NAMALWA (cell line): ENCODE measurements at regions not wholly inside any gene's neighbourhood (a gene's known extent, or its start where the extent isn't known, plus 50 kb on each side); places are given as distances from the start of the nearest gene placed in this dataset.
"Not testable (repeated sequence)": the region's sequence is repeated elsewhere in the genome, so short reads cannot be mapped to it uniquely, and the experiment has no call there.

Source experiments
- DNase-seq: peaks from one replicate; pipeline ENCODE4 v3.0.0-alpha.2; 2015; ENCODE audit warnings: low spot score

GRCh38 chr6:112659912-112660311 lies 312.8 kb downstream of the RFPL4B start:
- DNase-seq = no peak

GRCh38 chr6:112660626-112661025 lies 313.5 kb downstream of the RFPL4B start:
- no peak for DNase-seq

- no peak for DNase-seq
These were observed 316.6 kb downstream of the RFPL4B start for GRCh38 chr6:112663698-112664097.

- DNase-seq = no peak
These were observed 318.0 kb downstream of the RFPL4B start for GRCh38 chr6:112665114-112665513.

GRCh38 chr6:112665815-112666214 lies 318.7 kb downstream of the RFPL4B start:
- DNase-seq = no peak

GRCh38 chr6:112667427-112667826 lies 320.3 kb downstream of the RFPL4B start:
- DNase-seq = no peak

GRCh38 chr6:112680091-112680490 lies 333.0 kb downstream of the RFPL4B start:
- DNase-seq = no peak

GRCh38 chr6:112682071-112682470 lies 334.9 kb downstream of the RFPL4B start:
- DNase-seq = no peak

- no peak for DNase-seq
These were observed 336.0 kb downstream of the RFPL4B start for GRCh38 chr6:112683106-112683505.

GRCh38 chr6:112683926-112684325 lies 336.8 kb downstream of the RFPL4B start:
- no peak for DNase-seq

GRCh38 chr6:112685521-112686220 lies 338.5 kb downstream of the RFPL4B start:
- DNase-seq = not testable (repeated sequence)

- not testable (repeated sequence) for DNase-seq
These were observed 341.5 kb downstream of the RFPL4B start for GRCh38 chr6:112688487-112689165.

GRCh38 chr6:112689183-112689858 lies 342.2 kb downstream of the RFPL4B start:
- not testable (repeated sequence) for DNase-seq

GRCh38 chr6:112690497-112691202 lies 343.5 kb downstream of the RFPL4B start:
- no peak for DNase-seq

GRCh38 chr6:112691289-112691688 lies 344.2 kb downstream of the RFPL4B start:
- no peak for DNase-seq

GRCh38 chr6:112695001-112695400 lies 347.9 kb downstream of the RFPL4B start:
- DNase-seq = no peak

- no peak for DNase-seq
These were observed 350.1 kb downstream of the RFPL4B start for GRCh38 chr6:112697265-112697664.

- no peak for DNase-seq
These were observed 354.1 kb downstream of the RFPL4B start for GRCh38 chr6:112701201-112701600.

GRCh38 chr6:112710710-112711109 lies 363.6 kb downstream of the RFPL4B start:
- DNase-seq = no peak

- no peak for DNase-seq
These were observed 366.3 kb downstream of the RFPL4B start for GRCh38 chr6:112713402-112713801.

- DNase-seq = no peak
These were observed 370.3 kb downstream of the RFPL4B start for GRCh38 chr6:112717401-112717800.

- DNase-seq = no peak
These were observed 370.7 kb downstream of the RFPL4B start for GRCh38 chr6:112717856-112718255.
